Omental fat pad (tissue), 3 donors: ENCODE measurements at regions not wholly inside any gene's neighbourhood (a gene's known extent, or its start where the extent isn't known, plus 50 kb on each side); places are given as distances from the start of the nearest gene placed in this dataset.

Experiments used
- ATAC-seq: fragments of 150-250 bp; one replicate; pipeline ENCODE4 v1.9.1; 2016; ENCODE audit warnings: mild to moderate bottlenecking, moderate library complexity; ENCODE audit not compliant: low FRiP score
- DNase-seq: peaks from one replicate; pipeline ENCODE4 v3.0.0-alpha.2; 2019; ENCODE audit warnings: low spot score
- TF ChIP-seq, protein P1 (sequence below), 3 donors: fragments of 450-650 bp; IDR thresholded peaks; one replicate each; pipeline ENCODE4 v1.5.1; 2016 to 2017; ENCODE audit warnings: antibody characterized with exemption in 3 of 3, mild to moderate bottlenecking in 3 of 3, moderate library complexity in 2 of 3

GRCh38 chr17:77399319-77399957, 258.7 kb downstream of the SEC14L1 start:
- ATAC-seq (no peak), DNase-seq (no peak)
- TF ChIP-seq, protein P1, sequence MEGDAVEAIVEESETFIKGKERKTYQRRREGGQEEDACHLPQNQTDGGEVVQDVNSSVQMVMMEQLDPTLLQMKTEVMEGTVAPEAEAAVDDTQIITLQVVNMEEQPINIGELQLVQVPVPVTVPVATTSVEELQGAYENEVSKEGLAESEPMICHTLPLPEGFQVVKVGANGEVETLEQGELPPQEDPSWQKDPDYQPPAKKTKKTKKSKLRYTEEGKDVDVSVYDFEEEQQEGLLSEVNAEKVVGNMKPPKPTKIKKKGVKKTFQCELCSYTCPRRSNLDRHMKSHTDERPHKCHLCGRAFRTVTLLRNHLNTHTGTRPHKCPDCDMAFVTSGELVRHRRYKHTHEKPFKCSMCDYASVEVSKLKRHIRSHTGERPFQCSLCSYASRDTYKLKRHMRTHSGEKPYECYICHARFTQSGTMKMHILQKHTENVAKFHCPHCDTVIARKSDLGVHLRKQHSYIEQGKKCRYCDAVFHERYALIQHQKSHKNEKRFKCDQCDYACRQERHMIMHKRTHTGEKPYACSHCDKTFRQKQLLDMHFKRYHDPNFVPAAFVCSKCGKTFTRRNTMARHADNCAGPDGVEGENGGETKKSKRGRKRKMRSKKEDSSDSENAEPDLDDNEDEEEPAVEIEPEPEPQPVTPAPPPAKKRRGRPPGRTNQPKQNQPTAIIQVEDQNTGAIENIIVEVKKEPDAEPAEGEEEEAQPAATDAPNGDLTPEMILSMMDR (IDR thresholded peaks at IDR 0.05) = no peak

DNA sequence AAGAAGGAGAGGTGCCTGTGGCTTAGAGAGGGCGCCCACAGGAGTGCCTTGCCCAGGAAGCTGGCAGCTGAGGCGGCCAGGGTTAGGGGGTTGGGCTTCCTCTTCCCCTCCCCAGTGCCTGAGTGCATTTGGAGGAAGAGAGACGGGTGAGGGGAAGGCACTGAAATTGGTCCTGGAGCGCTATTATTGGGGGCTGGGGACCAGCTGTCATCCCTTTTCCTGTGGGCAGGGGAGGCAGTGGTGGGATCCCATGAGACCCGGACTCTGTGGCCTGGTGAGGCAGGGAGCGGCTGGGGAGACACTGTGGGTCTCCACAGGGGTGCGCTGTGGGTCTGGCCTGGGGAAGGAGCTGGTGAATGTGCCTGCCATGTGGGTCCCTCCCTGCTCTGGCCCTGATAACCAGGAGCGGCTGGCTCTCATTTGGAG, 259.7 kb downstream of the SEC14L1 start:
- no peak for ATAC-seq
- DNase-seq = no peak
- TF ChIP-seq, protein P1 (IDR thresholded peaks at IDR 0.05) = no peak

- DNase-seq (no peak), ATAC-seq (no peak)
- TF ChIP-seq, protein P1 (IDR thresholded peaks at IDR 0.05) = no peak
Observed at GRCh38 chr17:77402159-77402731, 261.5 kb downstream of the SEC14L1 start.

GRCh38 chr17:77403854-77404253, 263.1 kb downstream of the SEC14L1 start:
- TF ChIP-seq, protein P1 (IDR thresholded peaks at IDR 0.05) = no peak
- no peak for DNase-seq
- ATAC-seq = no peak

- TF ChIP-seq, protein P1 (IDR thresholded peaks at IDR 0.05) = no peak
- ATAC-seq = no peak
- no peak for DNase-seq
Observed at GRCh38 chr17:77404812-77405581, 264.2 kb downstream of the SEC14L1 start.

- TF ChIP-seq, protein P1 (IDR thresholded peaks at IDR 0.05) = no peak
- no peak for DNase-seq
- no peak for ATAC-seq
Observed at GRCh38 chr17:77405867-77406732, 265.3 kb downstream of the SEC14L1 start.
